ENCODE measurements at regions not wholly inside any gene's neighbourhood (a gene's known extent, or its start where the extent isn't known, plus 50 kb on each side); places are given as distances from the start of the nearest gene placed in this dataset.
A peak's percentile ranks its signal among the peaks of the same experiment; 100 is the strongest.

GRCh38 chr9:73347720-73348119, 196.1 kb downstream of the ANXA1 start:
- Histone ChIP-seq H3K79me2 (ENCODE audit: insufficient read depth) (no peaks in the 10 kb centered on the region), H3K36me3 (replicated peaks in 1 of 2; ENCODE audit: control insufficient read depth in 1 of 2, insufficient read depth in 2 of 2, low read length in 1 of 2) (no peaks in the 10 kb centered on the region), H3K9me2 (no peaks in the 10 kb centered on the region), H3K9ac (no peak overlapping the region), H3K4me2 (no peak overlapping the region), H2AFZ (ENCODE audit: low read depth) (no peak overlapping the region), H3K27me3 (ENCODE audit: insufficient read depth) (no peaks in the 10 kb centered on the region), H4K20me1 (ENCODE audit: insufficient read depth) (no peaks in the 10 kb centered on the region), H3K4me1 (ENCODE audit: control insufficient read depth in 1 of 2, insufficient read depth in 2 of 2, low read depth in 1 of 2, low read length in 1 of 2) (no peaks in the 10 kb centered on the region), H3F3A (replicated peaks; ENCODE audit: insufficient read depth) (no peaks in the 10 kb centered on the region), H3K4me3 (ENCODE audit: low read depth in 2 of 2, low read length in 1 of 2) (no peak overlapping the region), H3K27ac (ENCODE audit: low read depth in 2 of 2, low read length in 1 of 2) (no peak overlapping the region), H3K9me3 (no peaks in the 10 kb centered on the region)
- WGBS (ENCODE audit: low lambda C conversion rate) = 4% methylated on average over 1 of the region's 1 CpG
- no peak for TF ChIP-seq RCOR1 (IDR thresholded peaks at IDR 0.05; ENCODE audit: low read length)
- no peak for TF ChIP-seq USF2 (IDR thresholded peaks at IDR 0.05; ENCODE audit: borderline replicate concordance, low read depth, low read length)
- no peak for TF ChIP-seq SIN3A (IDR thresholded peaks at IDR 0.05; ENCODE audit: borderline replicate concordance, low read depth, low read length)
- TF ChIP-seq SMC3 (IDR thresholded peaks at IDR 0.05; ENCODE audit: low read depth, low read length) = no peak
- no peak for TF ChIP-seq TAF1 (IDR thresholded peaks at IDR 0.05; ENCODE audit: borderline replicate concordance, low read depth, low read length)
- no peak for TF ChIP-seq POLR2AphosphoS5 (IDR thresholded peaks at IDR 0.05; ENCODE audit: low read depth, low read length)
- TF ChIP-seq EP300 (IDR thresholded peaks at IDR 0.05; ENCODE audit: borderline replicate concordance in 1 of 2, low read depth in 1 of 2, low read length in 1 of 2) = no peak
- TF ChIP-seq NRF1 (IDR thresholded peaks at IDR 0.05; ENCODE audit: low read depth, low read length) = no peak
- no peak for TF ChIP-seq MEF2A (IDR thresholded peaks at IDR 0.05; ENCODE audit: borderline replicate concordance, low read depth)
- no peak for TF ChIP-seq PBX3 (IDR thresholded peaks at IDR 0.05)
- no peak for TF ChIP-seq RFX5 (IDR thresholded peaks at IDR 0.05; ENCODE audit: low read length)
- no peak for TF ChIP-seq ELF1 (IDR thresholded peaks at IDR 0.05)
- no peak for TF ChIP-seq YY1 (IDR thresholded peaks at IDR 0.05; ENCODE audit: low read depth)
- no peak for TF ChIP-seq MXI1 (IDR thresholded peaks at IDR 0.05; ENCODE audit: low read depth, low read length)
- DNase-seq = no peak
- ChIA-PET POLR2A (no interaction called here), CTCF (no interaction called here)

GRCh38 chr9:73348471-73348870, 196.8 kb downstream of the ANXA1 start:
- H3K36me3 ChIP-seq (replicated peaks in 1 of 2; ENCODE audit: control insufficient read depth in 1 of 2, insufficient read depth in 2 of 2, low read length in 1 of 2) = no peaks in the 10 kb centered on the region

More at GRCh38 chr9:73348471-73348870, 196.8 kb downstream of the ANXA1 start:
- Histone ChIP-seq H3K27ac (ENCODE audit: low read depth in 2 of 2, low read length in 1 of 2) (no peak overlapping the region), H3K4me1 (ENCODE audit: control insufficient read depth in 1 of 2, insufficient read depth in 2 of 2, low read depth in 1 of 2, low read length in 1 of 2) (no peaks in the 10 kb centered on the region), H3F3A (replicated peaks; ENCODE audit: insufficient read depth) (no peaks in the 10 kb centered on the region), H2AFZ (ENCODE audit: low read depth) (no peak overlapping the region), H3K9me2 (no peaks in the 10 kb centered on the region), H4K20me1 (ENCODE audit: insufficient read depth) (no peaks in the 10 kb centered on the region), H3K4me2 (no peak overlapping the region), H3K9me3 (no peaks in the 10 kb centered on the region), H3K9ac (no peak overlapping the region), H3K27me3 (ENCODE audit: insufficient read depth) (no peaks in the 10 kb centered on the region), H3K79me2 (ENCODE audit: insufficient read depth) (no peaks in the 10 kb centered on the region), H3K4me3 (ENCODE audit: low read depth in 2 of 2, low read length in 1 of 2) (no peak overlapping the region)
- ChIA-PET CTCF (no interaction called here), POLR2A (no interaction called here)
- no peak for DNase-seq
- TF ChIP-seq GABPA (IDR thresholded peaks at IDR 0.05; ENCODE audit: low read depth) = no peak
- TF ChIP-seq REST (IDR thresholded peaks at IDR 0.05; ENCODE audit: low read depth, low read length) = peak; percentile 88

Data from SK-N-SH (cell line).